Transverse colon (tissue), 1 donor: ENCODE measurements at regions not wholly inside any gene's neighbourhood (a gene's known extent, or its start where the extent isn't known, plus 50 kb on each side); places are given as distances from the start of the nearest gene placed in this dataset.

Source experiments
- EP300 ChIP-seq: sonication (generic); formaldehyde crosslinking; IDR thresholded peaks from one replicate; pipeline ENCODE4 v1.6.1; 2017; ENCODE audit warnings: antibody characterized with exemption, low read depth
- POLR2A ChIP-seq: fragments of 450-650 bp; IDR thresholded peaks from one replicate; pipeline ENCODE4 v1.6.1; 2016; ENCODE audit warnings: antibody characterized with exemption, mild to moderate bottlenecking, moderate library complexity

DNA sequence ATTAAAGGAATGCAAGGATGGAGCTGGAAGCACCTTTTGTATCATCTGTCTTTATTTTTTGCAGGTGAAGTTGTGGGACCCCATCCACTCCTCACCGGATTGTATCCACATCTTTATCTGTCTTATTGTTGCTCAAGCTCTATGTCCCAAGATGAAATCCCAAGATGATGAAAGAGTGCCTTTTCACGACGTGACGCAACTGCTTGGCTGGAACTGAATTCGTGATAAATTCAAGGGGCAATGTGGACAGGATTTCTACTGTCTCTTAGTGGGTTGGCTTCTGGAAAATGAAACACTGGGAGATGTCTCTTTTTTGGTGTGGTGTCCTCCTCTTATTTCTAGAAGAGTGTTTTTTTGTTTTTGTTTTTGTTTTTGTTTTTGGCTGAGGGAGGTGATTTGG, 650.1 kb upstream of the TSPY4 start:
- TF ChIP-seq POLR2A (no peak), EP300 (no peak)
